ENCODE measurements at regions not wholly inside any gene's neighbourhood (a gene's known extent, or its start where the extent isn't known, plus 50 kb on each side); places are given as distances from the start of the nearest gene placed in this dataset.

- TF ChIP-seq EZH2 (IDR thresholded peaks at IDR 0.05; ENCODE audit: low read length, missing control alignments) (no peak), CTCF (conservative IDR thresholded peaks at IDR 0.05 in 1 of 2, IDR thresholded peaks at IDR 0.05 in 1 of 2; ENCODE audit: low read depth in 1 of 2, low read length in 2 of 2) (no peak)
Measured at GRCh38 chr7:67590649-67591048, 594.0 kb downstream of the TYW1 start.

Measured in fibroblast of lung (primary cell).